HEK293T (cell line): ENCODE measurements at regions not wholly inside any gene's neighbourhood (a gene's known extent, or its start where the extent isn't known, plus 50 kb on each side); places are given as distances from the start of the nearest gene placed in this dataset.

Experiments
- CTCF ChIA-PET: fragments of 350-600 bp; formaldehyde crosslinking; extraction: SDS; loops from one replicate; lab custom pipeline; 2021; ENCODE audit warnings: antibody characterized with exemption, inconsistent platforms; lab: Yijun Ruan, JAX
- POLR2A ChIA-PET: fragments of 350-600 bp; formaldehyde crosslinking; extraction: SDS; loops from one replicate; lab custom pipeline; 2020; ENCODE audit warnings: antibody characterized with exemption, inconsistent platforms; lab: Yijun Ruan, JAX
- DNase-seq: peaks from one replicate; pipeline ENCODE4 v3.0.0; 2012; ENCODE audit warnings: mixed read lengths; ENCODE audit errors: extremely low spot score
- ARNT ChIP-seq: fragments of 450-650 bp; IDR thresholded peaks from 2 replicates; pipeline ENCODE4 v1.6.1; 2017; ENCODE audit warnings: mild to moderate bottlenecking
- BHLHE40 ChIP-seq: fragments of 450-650 bp; IDR thresholded peaks from 2 replicates; pipeline ENCODE4 v1.6.1; 2016; ENCODE audit warnings: mild to moderate bottlenecking, moderate library complexity, borderline replicate concordance
- CTBP1 ChIP-seq: fragments of 450-650 bp; IDR thresholded peaks from 2 replicates; pipeline ENCODE4 v1.6.1; 2016; ENCODE audit warnings: borderline replicate concordance
- ELF4 ChIP-seq: fragments of 450-650 bp; IDR thresholded peaks from 2 replicates; pipeline ENCODE4 v1.6.1; 2017; ENCODE audit warnings: antibody characterized with exemption
- FOXA1 ChIP-seq: fragments of 450-650 bp; IDR thresholded peaks from 2 replicates; pipeline ENCODE4 v1.6.1; 2016; ENCODE audit warnings: mild to moderate bottlenecking
- FOXK2 ChIP-seq: fragments of 450-650 bp; IDR thresholded peaks from 2 replicates; pipeline ENCODE4 v1.6.1; 2016; ENCODE audit warnings: mild to moderate bottlenecking
- FOXM1 ChIP-seq: fragments of 450-650 bp; IDR thresholded peaks from 2 replicates; pipeline ENCODE4 v1.6.1; 2017; ENCODE audit warnings: mild to moderate bottlenecking, borderline replicate concordance
- HDGF ChIP-seq: fragments of 450-650 bp; IDR thresholded peaks from 2 replicates; pipeline ENCODE4 v1.6.1; 2017; ENCODE audit warnings: antibody characterized with exemption, borderline replicate concordance
- L3MBTL2 ChIP-seq: fragments of 450-650 bp; conservative IDR thresholded peaks from 2 replicates; pipeline ENCODE4 v1.6.1; 2016; ENCODE audit warnings: mild to moderate bottlenecking
- LEF1 ChIP-seq: fragments of 450-650 bp; IDR thresholded peaks from 2 replicates; pipeline ENCODE4 v1.6.1; 2017; ENCODE audit warnings: mild to moderate bottlenecking, borderline replicate concordance
- NFRKB ChIP-seq: fragments of 450-650 bp; IDR thresholded peaks from 2 replicates; pipeline ENCODE4 v1.6.1; 2016; ENCODE audit warnings: mild to moderate bottlenecking, moderate library complexity
- SP1 ChIP-seq: fragments of 450-650 bp; IDR thresholded peaks from 2 replicates; pipeline ENCODE4 v1.6.1; 2017
- SUZ12 ChIP-seq: fragments of 450-650 bp; IDR thresholded peaks from 2 replicates; pipeline ENCODE4 v1.6.1; 2016; ENCODE audit warnings: mild to moderate bottlenecking
- TARDBP ChIP-seq: fragments of 450-650 bp; IDR thresholded peaks from 2 replicates; pipeline ENCODE4 v1.6.1; 2016
- ZNF384 ChIP-seq: fragments of 450-650 bp; IDR thresholded peaks from 2 replicates; pipeline ENCODE4 v1.6.1; 2016
- TF ChIP-seq, protein P1 (sequence below): fragments of 450-650 bp; IDR thresholded peaks from 2 replicates; pipeline ENCODE4 v1.6.1; 2016

DNA sequence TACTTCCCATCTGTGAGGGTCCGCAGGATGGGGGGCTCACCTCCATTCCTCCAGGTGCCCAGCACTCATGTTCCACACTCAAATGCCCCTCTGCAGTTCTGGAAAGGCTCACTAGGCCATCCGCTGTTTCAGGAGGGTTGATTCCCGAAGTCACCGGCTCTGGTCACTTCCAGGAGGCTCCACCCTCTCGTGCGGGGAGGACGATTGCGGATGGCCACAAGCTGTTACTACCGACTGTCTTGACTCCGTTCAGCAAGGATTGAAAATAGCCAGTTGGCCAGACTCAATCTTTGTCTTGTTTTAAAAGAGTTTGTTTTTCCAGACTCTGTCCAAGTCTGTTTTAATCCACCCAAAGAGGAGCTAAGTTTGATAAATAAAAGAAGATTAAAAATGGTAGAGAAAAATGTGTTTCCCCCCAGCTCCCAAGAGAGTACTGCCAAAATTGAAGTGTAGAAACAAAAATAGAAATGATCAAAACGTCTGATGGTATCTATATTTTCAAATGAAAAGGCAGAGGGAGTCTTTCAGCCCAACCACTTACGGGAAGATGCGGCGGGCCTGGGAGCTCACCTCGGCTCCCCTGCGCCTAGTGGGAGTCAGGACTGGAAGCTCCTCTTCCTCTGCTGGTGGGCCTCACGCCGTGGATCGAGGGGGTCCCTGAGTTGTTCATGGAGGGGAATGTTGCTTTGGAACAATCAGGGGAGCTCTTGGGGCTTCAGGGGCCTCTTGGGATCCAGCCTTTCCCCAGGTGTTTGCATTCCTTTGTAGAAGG, 1280.8 kb downstream of the BRD1 start:
- TF ChIP-seq, protein P1, sequence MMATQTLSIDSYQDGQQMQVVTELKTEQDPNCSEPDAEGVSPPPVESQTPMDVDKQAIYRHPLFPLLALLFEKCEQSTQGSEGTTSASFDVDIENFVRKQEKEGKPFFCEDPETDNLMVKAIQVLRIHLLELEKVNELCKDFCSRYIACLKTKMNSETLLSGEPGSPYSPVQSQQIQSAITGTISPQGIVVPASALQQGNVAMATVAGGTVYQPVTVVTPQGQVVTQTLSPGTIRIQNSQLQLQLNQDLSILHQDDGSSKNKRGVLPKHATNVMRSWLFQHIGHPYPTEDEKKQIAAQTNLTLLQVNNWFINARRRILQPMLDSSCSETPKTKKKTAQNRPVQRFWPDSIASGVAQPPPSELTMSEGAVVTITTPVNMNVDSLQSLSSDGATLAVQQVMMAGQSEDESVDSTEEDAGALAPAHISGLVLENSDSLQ, result no peak
- no peak for TF ChIP-seq ARNT
- no peak for TF ChIP-seq L3MBTL2
- no peak for TF ChIP-seq LEF1
- TF ChIP-seq FOXA1, result no peak
- TF ChIP-seq NFRKB, result no peak
- no peak for TF ChIP-seq FOXM1
- TF ChIP-seq HDGF, result no peak
- CTCF ChIA-PET, result no interaction called here
- POLR2A ChIA-PET, result no interaction called here
- no peak for DNase-seq

DNA sequence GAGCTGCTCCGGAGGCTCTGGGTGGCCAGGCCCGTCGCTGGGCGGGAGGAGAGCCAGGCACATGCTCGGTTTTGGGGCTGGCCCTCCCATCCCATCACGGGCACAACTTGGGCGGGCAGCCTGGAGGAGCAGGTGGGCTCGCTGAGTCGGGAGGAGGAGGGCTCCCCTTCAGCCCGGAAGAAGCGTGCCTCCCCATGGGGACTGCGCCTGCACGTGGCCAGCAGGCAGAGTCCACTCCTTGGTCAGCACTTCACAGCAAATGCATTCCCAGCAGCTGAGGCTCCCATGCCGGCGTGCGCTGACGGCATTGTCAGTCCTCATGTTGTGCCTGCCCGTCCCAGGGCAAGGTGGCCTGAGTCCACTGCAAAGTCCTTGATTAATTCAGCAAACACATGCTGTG, 1281.7 kb downstream of the BRD1 start:
- TF ChIP-seq HDGF (no peak), ARNT (no peak), ELF4 (no peak), L3MBTL2 (no peak)
- ChIA-PET POLR2A (no interaction called here), CTCF (no interaction called here)
- DNase-seq, result no peak

DNA sequence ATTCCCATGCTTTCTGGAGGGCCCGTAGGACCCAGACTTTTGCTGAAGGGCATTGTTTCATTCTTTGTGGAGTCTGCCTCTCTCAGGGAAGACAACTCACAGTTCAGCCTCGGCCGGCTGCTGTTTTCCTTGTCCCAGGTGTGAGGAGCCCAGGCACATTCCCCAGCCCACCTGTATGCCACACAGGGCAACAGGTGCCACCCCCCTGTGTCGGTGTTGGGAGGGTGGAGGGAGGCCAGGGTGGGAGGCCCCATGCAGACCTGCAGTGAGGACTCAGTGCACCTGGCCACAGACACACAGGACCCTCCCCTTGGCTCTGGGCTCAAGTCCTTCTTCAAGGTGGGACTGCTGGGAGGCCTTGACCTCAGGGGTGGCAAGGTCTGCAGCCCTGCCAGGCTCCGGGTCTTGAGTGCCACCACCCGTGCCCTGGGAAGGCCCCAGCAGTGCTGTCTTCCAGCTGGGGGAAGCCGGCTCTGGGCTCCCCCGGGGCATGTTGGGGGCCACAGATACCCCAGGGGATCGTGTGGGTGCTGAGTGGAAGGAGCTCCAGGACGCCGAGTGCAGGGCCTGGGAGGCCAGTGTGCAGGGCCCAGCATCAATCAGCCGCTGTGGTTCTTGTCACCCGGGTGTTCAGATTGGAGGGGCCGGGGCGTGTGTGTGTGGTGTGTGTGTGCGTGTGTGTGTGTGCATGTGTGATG, 1286.1 kb downstream of the BRD1 start:
- no peak for TF ChIP-seq FOXA1
- no peak for TF ChIP-seq SP1
- DNase-seq, result no peak
- POLR2A ChIA-PET, result no interaction called here
- CTCF ChIA-PET, result no interaction called here

DNA sequence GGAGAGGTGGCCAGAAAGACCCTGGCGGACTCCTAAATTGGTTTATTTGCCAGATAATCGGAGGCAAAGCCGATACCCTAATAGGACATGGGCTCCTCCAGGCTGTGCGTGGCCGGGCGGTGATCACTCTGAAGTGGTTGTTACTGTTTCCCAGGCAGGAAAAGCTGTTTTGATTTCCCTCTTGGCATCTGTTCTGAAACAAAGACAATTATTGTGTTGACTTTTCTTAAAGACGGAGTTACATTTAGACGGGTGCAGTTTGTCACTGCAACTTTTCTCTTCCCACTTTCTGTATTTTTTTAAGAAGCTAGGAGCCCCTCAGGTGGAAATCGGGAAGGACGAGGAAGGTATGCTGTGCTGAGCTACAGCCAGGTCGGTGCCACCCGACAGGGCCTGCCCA, 1288.4 kb downstream of the BRD1 start:
- ChIA-PET CTCF (no interaction called here), POLR2A (no interaction called here)
- TF ChIP-seq FOXK2 (no peak), ELF4 (no peak), TARDBP (no peak), ARNT (no peak)
- no peak for DNase-seq

DNA sequence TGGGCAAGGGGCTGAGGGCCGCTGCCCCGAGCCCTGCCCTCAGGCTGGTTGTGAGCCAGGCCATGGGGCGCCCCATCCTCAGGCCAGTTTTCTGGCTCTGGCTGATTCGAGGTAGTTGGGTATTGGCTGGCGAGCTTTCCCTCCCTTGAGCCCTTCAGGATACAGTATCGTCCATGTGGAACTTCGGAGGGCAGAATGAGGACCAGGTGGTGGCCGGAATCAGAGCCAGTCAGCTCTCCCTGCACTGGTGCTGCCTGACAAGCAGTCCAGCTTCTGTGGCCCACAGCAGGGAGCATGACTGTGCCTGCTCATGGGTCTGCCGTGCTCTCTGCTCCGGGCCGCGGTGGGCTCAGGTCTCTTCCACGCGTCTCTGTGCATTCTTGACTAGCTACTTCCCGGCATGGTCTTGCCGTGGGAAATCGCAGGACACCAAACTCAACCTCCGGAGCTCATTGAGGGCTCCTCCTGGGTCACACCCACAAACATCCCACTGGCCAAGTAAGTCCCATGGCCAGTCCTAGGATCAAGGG, 1289.3 kb downstream of the BRD1 start:
- no peak for DNase-seq
- ChIA-PET POLR2A (no interaction called here), CTCF (no interaction called here)
- TF ChIP-seq BHLHE40 (no peak), NFRKB (no peak), HDGF (no peak), FOXK2 (no peak), ELF4 (no peak), FOXM1 (no peak), TARDBP (no peak), L3MBTL2 (no peak), ZNF384 (no peak), SUZ12 (no peak), ARNT (no peak), FOXA1 (no peak), SP1 (no peak), LEF1 (no peak), CTBP1 (no peak)
- TF ChIP-seq, protein P1, result no peak

DNA sequence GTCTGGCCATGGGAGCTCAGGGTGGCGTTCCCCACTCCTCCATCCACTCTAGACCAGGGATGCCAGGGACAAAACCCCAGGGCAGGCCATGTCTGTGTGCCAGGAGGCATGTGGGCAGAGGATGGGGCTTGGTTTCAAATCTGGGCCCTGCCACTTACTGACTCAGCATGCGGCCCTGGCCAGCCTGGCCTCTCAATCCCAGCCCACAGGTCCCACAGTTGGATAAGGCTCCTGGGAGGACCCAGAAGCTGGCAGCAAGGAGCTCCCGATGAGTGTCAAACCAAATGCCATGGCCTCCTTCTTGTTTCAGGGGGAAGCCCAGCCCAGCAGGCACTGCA, 1290.4 kb downstream of the BRD1 start:
- ChIA-PET CTCF (interaction anchor here (0.6 kb wide), 1 partner anchor 33 kb away, joined by 3 read pairs; no protein-coding TSS in a partner anchor), POLR2A (no interaction called here)
- no peak for DNase-seq
- TF ChIP-seq FOXA1 (no peak), TARDBP (no peak), ELF4 (no peak), HDGF (no peak), L3MBTL2 (no peak), FOXM1 (no peak), ARNT (no peak), FOXK2 (no peak), LEF1 (no peak), SUZ12 (no peak)
- TF ChIP-seq, protein P1, result no peak
